Fibroblast of skin of right biceps (primary cell): ENCODE measurements at regions not wholly inside any gene's neighbourhood (a gene's known extent, or its start where the extent isn't known, plus 50 kb on each side); places are given as distances from the start of the nearest gene placed in this dataset.
"Not testable (repeated sequence)": the region's sequence is repeated elsewhere in the genome, so short reads cannot be mapped to it uniquely, and the experiment has no call there.

Experiments used
- DNase-seq: peaks from one replicate; pipeline ENCODE4 v3.0.0-alpha.2; 2013

DNA sequence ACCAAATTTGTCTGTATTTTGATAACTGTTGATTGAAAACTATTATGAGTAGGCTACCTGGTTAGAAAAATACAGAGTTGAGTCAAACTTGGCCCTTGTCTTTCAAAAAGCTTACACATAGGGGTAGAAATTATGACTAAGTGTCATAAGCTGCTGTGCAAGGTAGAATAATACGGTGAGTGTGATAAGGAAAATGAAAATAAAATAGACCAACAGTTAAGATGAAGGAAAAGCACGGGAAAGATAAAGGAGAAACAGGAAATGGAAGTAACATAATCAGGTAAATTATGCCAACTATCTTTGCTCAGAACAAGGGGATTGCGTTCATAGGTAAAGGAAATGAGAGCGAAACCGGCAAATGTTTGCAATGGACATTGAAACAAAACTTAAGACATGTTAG is 302.5 kb downstream of the PCDH7 start:
- DNase-seq = no peak

- no peak for DNase-seq
Observed at GRCh38 chr4:31023109-31023508, 302.9 kb downstream of the PCDH7 start.

- no peak for DNase-seq
Observed at GRCh38 chr4:31023742-31024141, 303.6 kb downstream of the PCDH7 start.

- DNase-seq = not testable (repeated sequence)
Observed at GRCh38 chr4:31024781-31025180, 304.6 kb downstream of the PCDH7 start.

GRCh38 chr4:31026256-31026655 is 306.1 kb downstream of the PCDH7 start:
- DNase-seq = no peak

DNA sequence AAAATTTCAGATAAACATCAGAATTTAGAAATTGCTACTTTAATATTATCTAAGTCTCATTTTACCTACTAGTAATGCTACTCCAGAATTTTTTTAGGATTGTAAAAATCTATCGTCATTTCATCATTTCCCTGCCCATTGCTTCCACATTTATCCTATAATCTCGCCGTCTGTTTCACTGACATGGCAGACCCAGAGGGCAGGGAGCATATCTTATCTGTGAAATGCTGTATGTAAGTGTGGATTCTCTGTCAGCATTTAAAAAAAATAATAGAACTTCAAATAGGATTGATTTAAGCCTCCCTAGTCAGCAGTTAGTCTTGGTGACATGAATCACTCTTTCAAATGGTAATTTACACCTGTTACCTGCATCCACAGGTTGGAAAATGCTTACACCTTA is 314.4 kb downstream of the PCDH7 start:
- no peak for DNase-seq

- no peak for DNase-seq
Observed at GRCh38 chr4:31035761-31036160, 315.6 kb downstream of the PCDH7 start.

DNA sequence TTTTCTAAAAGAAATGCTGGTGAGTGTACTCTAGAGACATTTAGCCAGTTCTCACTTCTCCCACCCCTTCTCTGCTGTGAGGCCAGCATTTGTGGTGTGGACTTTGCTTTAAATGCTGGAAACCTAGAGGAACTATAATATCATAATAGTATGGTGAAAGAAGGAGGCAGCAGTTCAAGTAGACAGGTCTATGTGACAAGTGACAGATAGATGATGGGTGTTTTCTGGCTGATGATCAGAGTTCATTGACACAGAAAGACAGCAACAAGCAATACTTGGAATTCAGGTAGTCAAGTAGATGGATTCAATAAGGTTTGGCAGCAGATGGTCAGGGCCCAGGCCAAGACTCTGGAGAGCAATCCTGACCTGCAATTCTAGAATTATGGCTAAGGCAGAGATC is 317.5 kb downstream of the PCDH7 start:
- DNase-seq = no peak

DNA sequence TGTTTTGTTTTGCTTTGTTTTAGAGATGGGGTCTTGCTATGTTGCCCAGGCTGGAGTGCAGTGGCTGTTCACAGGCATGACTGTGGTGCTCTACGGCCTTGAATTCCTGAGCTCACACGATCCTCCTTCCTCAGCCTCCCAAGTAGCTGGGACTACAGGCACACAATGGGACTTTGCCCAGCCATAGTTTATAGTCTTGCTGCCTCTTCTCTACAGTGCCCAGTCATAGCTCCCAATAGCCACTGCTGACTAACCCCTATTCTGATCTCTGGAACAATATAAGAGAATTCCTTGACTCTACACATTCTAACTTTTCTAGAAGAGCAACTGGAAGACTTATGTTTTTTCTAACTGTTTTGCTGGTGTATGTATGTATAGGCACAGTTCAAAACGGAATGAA is 319.2 kb downstream of the PCDH7 start:
- no peak for DNase-seq

DNA sequence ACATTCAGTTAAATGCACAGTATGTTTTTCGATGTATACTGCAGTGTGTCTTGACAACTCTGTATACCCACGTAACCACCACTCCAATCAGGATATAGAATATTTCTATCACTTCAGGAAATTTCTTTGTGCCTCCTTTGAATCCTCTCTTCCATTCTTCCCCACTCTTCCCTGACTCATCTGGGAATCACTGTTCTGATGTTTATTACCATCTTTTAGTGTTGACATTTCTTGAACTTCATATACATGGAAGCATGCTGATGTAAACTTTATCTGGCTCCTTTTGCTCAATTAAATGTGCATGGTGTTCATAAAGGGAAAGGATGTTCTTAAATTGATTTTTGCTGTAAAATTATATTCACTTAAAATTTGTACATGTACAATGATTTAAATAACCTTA is 319.9 kb downstream of the PCDH7 start:
- no peak for DNase-seq

DNA sequence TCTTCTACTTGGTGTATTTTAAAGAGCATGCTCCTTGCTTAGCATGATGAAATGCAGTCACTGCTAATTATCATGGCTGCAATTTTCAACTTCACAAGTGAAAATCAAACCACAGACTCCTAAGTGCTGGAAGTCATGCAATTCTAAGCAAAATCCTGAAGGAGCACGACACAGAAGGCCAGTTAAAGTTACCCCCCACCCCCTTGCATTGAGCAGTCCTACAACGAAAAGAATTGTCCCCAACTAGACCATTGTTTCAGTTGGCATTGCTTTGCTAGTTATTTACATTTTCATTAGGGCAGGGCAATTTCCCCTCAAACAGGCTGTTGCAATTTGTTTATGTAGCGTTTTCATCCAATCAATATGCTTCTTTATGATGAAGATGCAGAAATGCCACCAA is 321.2 kb downstream of the PCDH7 start:
- no peak for DNase-seq

DNA sequence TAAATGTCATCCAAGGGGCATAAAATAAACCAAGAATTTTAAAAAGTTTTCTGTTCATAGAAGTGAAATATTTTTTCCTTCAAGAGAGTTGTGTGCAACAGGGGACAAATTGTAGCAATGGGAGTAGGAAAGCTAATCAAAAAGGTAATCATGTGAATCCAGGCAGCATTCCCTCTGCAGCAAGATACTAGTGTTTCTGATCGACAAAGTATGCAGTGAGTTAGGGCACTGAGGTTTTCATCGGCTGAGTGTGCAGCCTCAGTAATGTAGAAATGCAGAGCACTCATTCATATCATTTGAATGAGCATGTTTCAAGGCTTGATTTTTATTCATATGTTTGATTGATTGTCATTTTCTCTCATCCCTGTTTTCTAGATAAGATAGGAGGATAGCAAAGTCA is 321.7 kb downstream of the PCDH7 start:
- peak; percentile 25 for DNase-seq

DNA sequence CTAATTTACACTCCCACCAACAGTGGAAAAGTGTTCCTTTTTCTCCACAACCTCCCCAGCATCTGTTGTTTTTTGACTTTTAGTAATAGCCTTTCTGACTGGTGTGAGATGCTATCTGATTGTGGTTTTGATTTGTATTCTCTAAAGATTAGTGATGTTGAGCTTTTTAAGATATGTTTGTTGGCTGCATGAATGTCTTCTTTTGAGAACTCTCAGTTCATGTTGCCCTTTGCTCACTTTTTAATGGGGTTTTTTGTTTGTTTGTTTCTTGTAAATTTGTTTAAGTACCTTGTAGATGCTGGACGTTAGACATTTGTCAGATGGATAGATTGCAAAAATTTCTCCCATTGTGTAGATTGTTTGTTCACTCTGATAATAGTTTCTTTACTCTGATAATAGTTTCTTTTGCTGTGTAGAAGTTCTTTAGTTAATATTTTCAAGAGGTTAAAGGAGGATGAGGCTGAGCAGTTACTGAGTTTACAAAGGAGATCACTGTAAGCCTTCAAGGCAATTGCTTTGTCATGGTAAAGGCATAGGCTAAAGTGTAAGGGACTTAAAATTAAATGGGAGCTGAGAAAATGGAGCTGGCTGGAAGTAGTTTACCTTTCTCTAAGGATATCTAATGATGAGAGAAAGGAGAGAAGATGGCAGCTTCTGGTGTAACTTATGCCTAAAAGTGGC is 323.4 kb downstream of the PCDH7 start:
- DNase-seq = no peak

DNA sequence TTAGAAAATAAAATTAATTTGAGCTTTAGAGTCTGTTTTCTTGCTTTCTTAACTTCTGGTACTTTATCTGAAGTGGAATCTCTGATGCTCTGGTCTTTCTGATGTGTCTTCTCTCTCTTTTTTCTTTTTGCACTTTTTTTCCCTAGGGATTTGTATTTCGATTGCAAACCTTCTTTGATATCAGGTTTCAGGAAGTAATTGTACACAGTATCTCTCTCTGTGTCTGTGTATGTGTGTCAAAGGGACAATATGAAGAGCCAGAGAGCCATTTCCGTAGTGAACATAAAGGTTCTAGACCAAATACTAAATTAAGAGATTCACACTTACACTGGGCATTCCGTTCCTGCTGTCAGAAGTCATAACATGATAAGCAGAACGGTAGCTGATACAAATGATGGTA is 325.0 kb downstream of the PCDH7 start:
- DNase-seq = no peak

GRCh38 chr4:31045724-31046318 is 325.7 kb downstream of the PCDH7 start:
- DNase-seq = no peak

DNA sequence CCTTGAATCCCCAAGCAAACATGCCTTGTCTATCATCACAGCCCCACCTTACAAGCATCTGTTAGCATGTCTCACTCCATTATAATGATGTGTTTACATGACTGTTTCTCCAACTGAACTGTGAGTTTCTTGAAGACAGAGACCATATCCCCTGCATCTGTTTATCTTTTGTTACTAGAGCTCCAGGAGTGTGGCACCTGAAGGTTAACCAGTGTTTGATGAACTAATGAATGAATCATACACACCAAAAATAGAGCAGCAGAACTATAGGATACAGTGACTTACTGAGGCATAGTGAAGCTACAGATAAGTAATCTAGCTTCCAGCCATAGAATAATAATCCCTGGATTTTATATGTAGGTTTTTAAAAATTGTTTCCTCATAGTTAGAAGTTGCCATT is 331.0 kb downstream of the PCDH7 start:
- peak; percentile 1 for DNase-seq

DNA sequence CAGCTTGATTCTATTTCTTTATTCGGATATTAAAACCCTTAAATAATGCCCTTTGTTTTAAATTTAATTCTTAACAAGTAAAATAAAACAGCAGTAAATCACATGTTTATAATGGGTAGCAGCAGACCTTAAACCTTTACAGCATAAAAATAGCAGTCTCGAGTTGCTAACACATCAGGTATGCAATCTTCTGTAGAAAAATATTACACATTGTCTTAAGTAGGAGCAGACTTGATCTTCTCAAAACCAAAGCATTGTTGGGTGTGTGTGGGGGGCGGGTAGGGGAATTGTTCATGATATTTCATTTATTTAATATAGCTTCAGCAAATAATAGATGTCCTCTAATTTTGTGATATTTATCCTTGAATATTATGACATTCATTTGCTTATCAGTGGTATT is 331.4 kb downstream of the PCDH7 start:
- DNase-seq = peak; percentile 6

DNA sequence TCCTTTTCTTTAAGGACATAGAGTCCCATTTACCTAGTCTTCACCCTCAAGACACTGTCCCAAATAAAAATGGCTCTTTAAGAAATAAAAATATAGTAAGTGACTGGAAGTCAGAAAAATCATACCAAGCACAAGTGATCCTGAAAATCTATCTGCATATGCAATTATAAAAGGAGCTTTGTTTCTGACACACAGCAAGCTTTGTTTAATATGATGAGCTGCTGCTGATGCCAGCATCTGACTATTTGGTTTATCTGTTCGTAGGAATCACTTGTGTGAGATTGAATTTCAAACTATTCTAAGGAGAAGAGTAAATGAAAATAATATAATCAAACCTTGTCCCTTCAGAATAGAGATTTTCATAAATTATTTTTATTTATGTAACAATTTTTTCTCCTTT is 332.4 kb downstream of the PCDH7 start:
- DNase-seq = no peak

GRCh38 chr4:31053451-31053850 is 333.3 kb downstream of the PCDH7 start:
- no peak for DNase-seq

DNA sequence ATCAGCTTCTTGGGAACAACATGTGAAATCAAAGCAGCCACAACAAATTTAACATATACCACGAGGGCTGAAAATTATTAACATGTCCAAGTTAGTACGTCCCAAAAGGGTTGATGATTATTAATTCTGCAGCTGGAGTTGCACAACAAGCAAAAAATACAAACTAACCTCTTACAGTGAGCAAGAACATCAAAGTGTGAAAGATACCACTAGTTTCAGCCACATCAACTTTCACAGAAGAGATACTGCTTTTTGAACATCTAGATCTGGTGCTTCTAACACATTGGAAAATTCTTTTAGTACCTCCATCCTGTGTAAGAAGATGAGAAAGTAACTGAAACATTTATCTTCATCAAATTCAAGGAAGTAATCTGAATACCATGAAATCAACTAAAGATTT is 334.1 kb downstream of the PCDH7 start:
- no peak for DNase-seq

GRCh38 chr4:31058656-31059055 is 338.5 kb downstream of the PCDH7 start:
- no peak for DNase-seq

- no peak for DNase-seq
Observed at GRCh38 chr4:31059753-31060522, 339.8 kb downstream of the PCDH7 start.

DNA sequence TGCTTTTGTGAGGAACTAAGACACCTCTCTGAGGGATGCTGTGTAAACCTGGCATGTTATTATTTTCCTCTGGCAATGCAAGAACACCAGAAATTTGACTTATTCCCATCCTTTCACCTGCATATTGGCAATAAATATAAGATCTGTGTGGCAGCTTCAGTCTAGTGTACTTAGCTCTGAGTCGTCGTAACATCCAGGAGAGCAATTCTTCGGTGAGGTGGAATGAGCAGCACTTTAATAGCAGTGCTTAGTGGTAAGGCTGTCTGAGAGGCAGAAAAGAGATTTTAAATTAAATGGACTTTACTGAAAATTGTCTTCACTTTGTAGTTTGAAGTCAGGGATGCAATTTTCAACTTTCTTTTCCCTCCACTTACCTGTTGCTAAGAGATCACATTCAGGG is 344.9 kb downstream of the PCDH7 start:
- no peak for DNase-seq
